ENCODE measurements at regions not wholly inside any gene's neighbourhood (a gene's known extent, or its start where the extent isn't known, plus 50 kb on each side); places are given as distances from the start of the nearest gene placed in this dataset.

DNA sequence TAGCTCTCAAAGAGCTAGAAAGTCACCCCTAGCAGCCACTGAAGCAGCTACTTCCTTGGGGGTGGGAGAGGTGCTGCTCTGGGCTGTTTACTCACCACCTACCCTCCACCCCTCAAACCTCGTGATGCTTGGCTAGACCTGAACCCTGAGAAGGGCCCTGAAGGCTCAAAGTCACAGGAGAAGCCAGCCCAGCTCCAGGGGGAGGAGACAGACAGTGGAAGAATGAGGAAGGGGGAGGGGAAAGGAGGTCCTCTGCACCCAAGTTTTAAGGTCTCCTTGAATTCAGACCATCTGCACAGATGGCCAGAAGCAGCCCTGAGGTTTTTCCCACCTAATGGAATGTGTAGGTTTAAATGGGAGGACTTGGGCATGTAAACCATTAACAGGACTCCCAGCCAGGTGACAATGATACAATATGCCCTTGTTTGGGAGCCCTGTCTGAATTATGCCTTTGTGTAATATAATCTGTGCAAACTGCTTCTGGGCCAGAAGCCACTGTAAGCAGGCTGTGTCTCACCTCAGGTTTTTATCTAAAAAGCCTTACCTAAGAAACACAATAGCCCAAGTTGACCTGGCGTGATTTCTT is 180.5 kb downstream of the PIK3R1 start (continued):
- TF ChIP-seq, protein P1, sequence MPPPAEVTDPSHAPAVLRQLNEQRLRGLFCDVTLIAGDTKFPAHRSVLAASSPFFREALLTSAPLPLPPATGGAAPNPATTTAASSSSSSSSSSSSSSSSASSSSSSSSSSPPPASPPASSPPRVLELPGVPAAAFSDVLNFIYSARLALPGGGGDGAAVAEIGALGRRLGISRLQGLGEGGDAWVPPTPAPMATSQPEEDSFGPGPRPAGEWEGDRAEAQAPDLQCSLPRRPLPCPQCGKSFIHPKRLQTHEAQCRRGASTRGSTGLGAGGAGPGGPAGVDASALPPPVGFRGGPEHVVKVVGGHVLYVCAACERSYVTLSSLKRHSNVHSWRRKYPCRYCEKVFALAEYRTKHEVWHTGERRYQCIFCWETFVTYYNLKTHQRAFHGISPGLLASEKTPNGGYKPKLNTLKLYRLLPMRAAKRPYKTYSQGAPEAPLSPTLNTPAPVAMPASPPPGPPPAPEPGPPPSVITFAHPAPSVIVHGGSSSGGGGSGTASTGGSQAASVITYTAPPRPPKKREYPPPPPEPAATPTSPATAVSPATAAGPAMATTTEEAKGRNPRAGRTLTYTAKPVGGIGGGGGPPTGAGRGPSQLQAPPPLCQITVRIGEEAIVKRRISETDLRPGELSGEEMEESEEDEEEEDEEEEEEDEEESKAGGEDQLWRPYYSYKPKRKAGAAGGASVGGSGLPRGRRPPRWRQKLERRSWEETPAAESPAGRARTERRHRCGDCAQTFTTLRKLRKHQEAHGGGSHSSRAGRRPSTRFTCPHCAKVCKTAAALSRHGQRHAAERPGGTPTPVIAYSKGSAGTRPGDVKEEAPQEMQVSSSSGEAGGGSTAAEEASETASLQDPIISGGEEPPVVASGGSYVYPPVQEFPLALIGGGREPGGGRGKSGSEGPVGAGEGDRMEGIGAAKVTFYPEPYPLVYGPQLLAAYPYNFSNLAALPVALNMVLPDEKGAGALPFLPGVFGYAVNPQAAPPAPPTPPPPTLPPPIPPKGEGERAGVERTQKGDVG (CRISPR knock-in tag; IDR thresholded peaks at IDR 0.05; ENCODE audit: borderline replicate concordance): no peak
- no peak for TF ChIP-seq ZNF317 (CRISPR knock-in tag; IDR thresholded peaks at IDR 0.05)
- TF ChIP-seq SOX13 (IDR thresholded peaks at IDR 0.05): no peak
- peak in 1 of 2 experiments; percentile 85; a peak in 2 of 4 replicates for TF ChIP-seq SOX13 (CRISPR knock-in tag; conservative IDR thresholded peaks at IDR 0.05 in 1 of 2, IDR thresholded peaks at IDR 0.05 in 1 of 2)
- no peak for TF ChIP-seq SIN3A (IDR thresholded peaks at IDR 0.05; ENCODE audit: borderline replicate concordance, low read depth, low read length)
- peak; percentile 89 for TF ChIP-seq SRF (IDR thresholded peaks at IDR 0.05; ENCODE audit: low read depth, low read length)
- no peak for TF ChIP-seq PAF1 (CRISPR knock-in tag; IDR thresholded peaks at IDR 0.05)
- no peak for TF ChIP-seq RAD51 (IDR thresholded peaks at IDR 0.05; ENCODE audit: borderline replicate concordance)
- no peak for TF ChIP-seq MEIS1 (CRISPR knock-in tag; IDR thresholded peaks at IDR 0.05; ENCODE audit: borderline replicate concordance)
- no peak for TF ChIP-seq ZNF652 (CRISPR knock-in tag; IDR thresholded peaks at IDR 0.05; ENCODE audit: borderline replicate concordance, low read depth)
- TF ChIP-seq ZNF292 (CRISPR knock-in tag; IDR thresholded peaks at IDR 0.05; ENCODE audit: borderline replicate concordance, low read depth): peak; percentile 24; the same call in 1 of the 2 replicates
- TF ChIP-seq, protein P2, sequence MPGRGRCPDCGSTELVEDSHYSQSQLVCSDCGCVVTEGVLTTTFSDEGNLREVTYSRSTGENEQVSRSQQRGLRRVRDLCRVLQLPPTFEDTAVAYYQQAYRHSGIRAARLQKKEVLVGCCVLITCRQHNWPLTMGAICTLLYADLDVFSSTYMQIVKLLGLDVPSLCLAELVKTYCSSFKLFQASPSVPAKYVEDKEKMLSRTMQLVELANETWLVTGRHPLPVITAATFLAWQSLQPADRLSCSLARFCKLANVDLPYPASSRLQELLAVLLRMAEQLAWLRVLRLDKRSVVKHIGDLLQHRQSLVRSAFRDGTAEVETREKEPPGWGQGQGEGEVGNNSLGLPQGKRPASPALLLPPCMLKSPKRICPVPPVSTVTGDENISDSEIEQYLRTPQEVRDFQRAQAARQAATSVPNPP (CRISPR knock-in tag; IDR thresholded peaks at IDR 0.05): no peak
- TF ChIP-seq DR1 (CRISPR knock-in tag; IDR thresholded peaks at IDR 0.05): no peak
- TF ChIP-seq FOXM1 (CRISPR knock-in tag; IDR thresholded peaks at IDR 0.05): no peak
- no peak for TF ChIP-seq ZNF230 (CRISPR knock-in tag; IDR thresholded peaks at IDR 0.05)
- TF ChIP-seq EEA1 (CRISPR knock-in tag; IDR thresholded peaks at IDR 0.05; ENCODE audit: borderline replicate concordance): no peak
- no peak for TF ChIP-seq IRF2 (CRISPR knock-in tag; IDR thresholded peaks at IDR 0.05)
- no peak for TF ChIP-seq MTF2 (CRISPR knock-in tag; IDR thresholded peaks at IDR 0.05; ENCODE audit: borderline replicate concordance)

Data from HepG2 (cell line).